ENCODE measurements at regions not wholly inside any gene's neighbourhood (a gene's known extent, or its start where the extent isn't known, plus 50 kb on each side); places are given as distances from the start of the nearest gene placed in this dataset.

DNA sequence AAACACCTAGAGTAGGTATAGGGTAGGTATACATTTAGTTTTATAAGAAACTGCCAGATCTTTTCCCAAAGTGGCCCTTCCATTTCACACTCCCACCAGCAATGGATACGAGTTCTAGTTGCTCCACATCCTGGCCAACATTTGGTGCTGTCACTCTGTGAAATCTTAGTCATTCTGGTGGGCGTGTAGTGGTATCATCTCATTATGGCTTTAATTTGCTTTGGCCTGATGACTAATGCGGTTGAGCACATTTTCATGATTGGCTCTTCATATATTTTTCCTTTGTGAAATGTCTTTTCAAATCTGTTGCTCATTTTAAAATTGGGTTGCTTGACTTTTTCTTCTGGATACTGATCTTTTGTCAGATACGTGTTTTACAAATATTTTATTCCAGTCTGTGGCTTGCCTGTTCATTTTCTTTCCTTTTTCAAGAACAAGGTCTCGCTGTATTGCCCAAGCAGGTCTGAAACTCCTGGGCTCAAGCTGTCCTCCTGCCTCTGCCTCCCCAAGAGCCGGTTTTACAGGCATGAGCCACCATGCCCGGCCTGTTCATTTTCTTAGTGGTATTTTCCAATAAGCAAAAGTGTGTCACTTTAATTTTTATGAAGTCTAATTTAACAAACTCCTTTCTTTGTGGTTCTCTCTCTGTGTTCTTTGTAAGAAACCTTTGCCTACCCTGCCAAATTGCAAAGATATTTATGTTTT is 192.4 kb downstream of the SEC14L1 start:
- TF ChIP-seq, protein P1, sequence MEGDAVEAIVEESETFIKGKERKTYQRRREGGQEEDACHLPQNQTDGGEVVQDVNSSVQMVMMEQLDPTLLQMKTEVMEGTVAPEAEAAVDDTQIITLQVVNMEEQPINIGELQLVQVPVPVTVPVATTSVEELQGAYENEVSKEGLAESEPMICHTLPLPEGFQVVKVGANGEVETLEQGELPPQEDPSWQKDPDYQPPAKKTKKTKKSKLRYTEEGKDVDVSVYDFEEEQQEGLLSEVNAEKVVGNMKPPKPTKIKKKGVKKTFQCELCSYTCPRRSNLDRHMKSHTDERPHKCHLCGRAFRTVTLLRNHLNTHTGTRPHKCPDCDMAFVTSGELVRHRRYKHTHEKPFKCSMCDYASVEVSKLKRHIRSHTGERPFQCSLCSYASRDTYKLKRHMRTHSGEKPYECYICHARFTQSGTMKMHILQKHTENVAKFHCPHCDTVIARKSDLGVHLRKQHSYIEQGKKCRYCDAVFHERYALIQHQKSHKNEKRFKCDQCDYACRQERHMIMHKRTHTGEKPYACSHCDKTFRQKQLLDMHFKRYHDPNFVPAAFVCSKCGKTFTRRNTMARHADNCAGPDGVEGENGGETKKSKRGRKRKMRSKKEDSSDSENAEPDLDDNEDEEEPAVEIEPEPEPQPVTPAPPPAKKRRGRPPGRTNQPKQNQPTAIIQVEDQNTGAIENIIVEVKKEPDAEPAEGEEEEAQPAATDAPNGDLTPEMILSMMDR (IDR thresholded peaks at IDR 0.05; ENCODE audit: insufficient read depth, low read length, poor library complexity, severe bottlenecking): no peak
- no peak for TF ChIP-seq EZH2phosphoT487 (conservative IDR thresholded peaks at IDR 0.05; ENCODE audit: low read length)
